Stimulated activated memory B cell treated with anti-CD40 and anti-IgM and Interleukin-4, amounts not matched to agents 10 μg/mL and 1 μg/mL and 100 μg/mL, for 72 hours (primary cell): ENCODE measurements at regions not wholly inside any gene's neighbourhood (a gene's known extent, or its start where the extent isn't known, plus 50 kb on each side); places are given as distances from the start of the nearest gene placed in this dataset.
"Not testable (repeated sequence)": the region's sequence is repeated elsewhere in the genome, so short reads cannot be mapped to it uniquely, and the experiment has no call there.

Experiments
- ATAC-seq: fragments of 150-1000 bp; cut with Tn5 transposase; 2 replicates; pipeline ENCODE4 v1.10.0; 2021
- H3K27ac Mint-ChIP-seq: one replicate; pipeline ENCODE4 v1.8.0; 2022; ENCODE audit warnings: mild to moderate bottlenecking, mixed read lengths
- H3K27me3 Mint-ChIP-seq: one replicate; pipeline ENCODE4 v1.8.0; 2022; ENCODE audit warnings: mixed read lengths
- H3K36me3 Mint-ChIP-seq: one replicate; pipeline ENCODE4 v1.8.0; 2022; ENCODE audit warnings: mixed read lengths
- H3K4me1 Mint-ChIP-seq: one replicate; pipeline ENCODE4 v1.8.0; 2022; ENCODE audit warnings: mixed read lengths
- H3K4me3 Mint-ChIP-seq: one replicate; pipeline ENCODE4 v1.8.0; 2022; ENCODE audit warnings: mild to moderate bottlenecking, moderate library complexity, mixed read lengths
- H3K9me3 Mint-ChIP-seq: one replicate; pipeline ENCODE4 v1.8.0; 2022; ENCODE audit warnings: mixed read lengths

DNA sequence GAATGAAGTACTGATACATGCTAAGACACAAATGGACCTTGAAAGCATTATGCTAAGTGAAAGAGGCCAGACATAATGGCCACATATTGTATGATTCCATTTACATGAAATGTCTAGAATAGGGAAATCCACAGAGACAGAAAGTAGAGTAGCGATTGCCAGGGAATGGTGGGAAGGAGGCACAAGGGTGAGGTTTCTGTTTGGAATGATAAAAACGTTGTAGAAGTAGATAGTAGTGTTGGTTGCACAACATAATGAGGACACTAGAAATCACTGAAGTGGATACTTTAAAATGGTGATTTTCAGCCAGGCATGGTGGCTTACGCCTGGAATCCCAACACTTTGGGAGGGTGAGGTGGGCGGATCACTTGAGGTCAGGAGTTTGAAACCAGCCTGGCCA lies 97.6 kb upstream of the VANGL1 start:
- Mint-ChIP-seq H3K9me3 (peaks cover 6% of the 10 kb centered on the region), H3K27ac (no peak overlapping the region), H3K27me3 (peaks cover 12% of the 10 kb centered on the region), H3K36me3 (no peaks in the 10 kb centered on the region), H3K4me3 (no peak overlapping the region), H3K4me1 (no peaks in the 10 kb centered on the region)
- ATAC-seq: no peak

GRCh38 chr1:115543247-115543646 lies 98.5 kb upstream of the VANGL1 start:
- no peaks in the 10 kb centered on the region for H3K36me3 Mint-ChIP-seq
- no peak for ATAC-seq
- H3K4me3 Mint-ChIP-seq: no peak overlapping the region

DNA sequence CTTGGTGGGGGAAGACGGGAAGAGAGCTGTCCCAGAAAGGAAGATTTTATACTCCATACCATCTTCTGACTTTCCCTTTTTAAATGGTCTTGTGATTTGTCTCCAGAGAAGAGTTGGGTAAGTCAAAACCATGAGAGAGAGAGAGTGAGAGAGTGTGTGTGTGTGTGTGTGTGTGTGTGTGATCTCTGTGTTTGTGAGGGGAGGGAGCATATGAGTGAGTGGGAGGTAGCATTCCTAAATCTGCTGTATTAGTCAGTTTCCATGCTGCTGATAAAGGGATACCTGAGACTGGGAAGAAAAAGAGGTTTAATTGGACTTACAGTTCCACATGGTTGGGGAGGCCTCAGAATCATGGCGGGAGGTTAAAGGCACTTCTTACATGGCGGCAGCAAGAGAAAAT lies 102.0 kb upstream of the VANGL1 start:
- Mint-ChIP-seq H3K36me3 (no peaks in the 10 kb centered on the region), H3K27me3 (peaks cover 12% of the 10 kb centered on the region), H3K27ac (no peak overlapping the region), H3K4me1 (no peaks in the 10 kb centered on the region), H3K9me3 (peaks cover 6% of the 10 kb centered on the region), H3K4me3 (no peak overlapping the region)
- ATAC-seq: no peak

More at GRCh38 chr1:115543247-115543646, 98.5 kb upstream of the VANGL1 start:
- Mint-ChIP-seq H3K9me3 (peaks cover 6% of the 10 kb centered on the region), H3K4me1 (no peaks in the 10 kb centered on the region), H3K27me3 (peaks cover 12% of the 10 kb centered on the region), H3K27ac (no peak overlapping the region)

DNA sequence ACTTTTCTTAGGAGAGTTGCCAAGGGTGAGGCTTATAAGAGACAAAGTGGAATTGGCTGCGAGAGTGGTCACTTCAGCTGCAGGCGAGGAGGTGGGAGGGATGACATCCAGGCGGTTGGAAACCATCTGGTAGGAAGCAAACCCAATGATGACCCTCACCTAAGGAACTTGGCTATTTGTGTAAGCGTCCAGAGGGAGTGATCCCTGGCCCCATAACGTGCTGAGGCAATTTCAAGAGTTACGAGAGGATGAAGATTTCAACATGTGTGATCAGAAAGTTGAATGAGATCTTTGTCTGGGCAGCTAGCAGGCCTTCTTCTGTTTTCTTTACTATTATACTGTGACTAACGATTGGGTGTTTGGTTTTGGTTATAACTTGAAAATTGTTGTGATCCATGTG lies 102.7 kb upstream of the VANGL1 start:
- H3K36me3 Mint-ChIP-seq: no peaks in the 10 kb centered on the region
- no peak overlapping the region for H3K4me3 Mint-ChIP-seq
- no peak overlapping the region for H3K27ac Mint-ChIP-seq
- no peaks in the 10 kb centered on the region for H3K4me1 Mint-ChIP-seq
- peaks cover 5% of the 10 kb centered on the region for H3K9me3 Mint-ChIP-seq
- no peak for ATAC-seq
- peaks cover 12% of the 10 kb centered on the region for H3K27me3 Mint-ChIP-seq

DNA sequence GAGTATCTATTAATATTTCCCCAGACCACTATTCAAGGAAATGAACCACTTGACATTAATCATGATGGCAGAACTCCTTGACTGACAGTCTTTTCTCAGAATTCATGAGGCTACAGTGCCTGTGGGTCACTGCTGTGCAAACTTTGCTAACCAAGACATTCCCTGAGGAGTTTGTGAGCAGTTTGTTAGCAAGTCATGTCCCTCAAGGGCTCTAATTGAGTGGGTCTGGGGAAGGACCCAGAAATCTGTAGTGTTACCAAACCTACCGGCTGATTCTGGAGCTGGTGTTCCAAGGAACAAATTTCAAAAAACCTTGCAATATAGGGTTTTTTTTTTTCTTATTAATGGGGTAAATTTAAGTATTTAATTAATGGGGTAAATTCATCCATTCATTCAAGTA lies 103.2 kb upstream of the VANGL1 start:
- Mint-ChIP-seq H3K36me3 (no peaks in the 10 kb centered on the region), H3K9me3 (peaks cover 4% of the 10 kb centered on the region), H3K27me3 (peaks cover 12% of the 10 kb centered on the region), H3K4me3 (no peak overlapping the region), H3K27ac (no peak overlapping the region), H3K4me1 (no peaks in the 10 kb centered on the region)
- no peak for ATAC-seq

DNA sequence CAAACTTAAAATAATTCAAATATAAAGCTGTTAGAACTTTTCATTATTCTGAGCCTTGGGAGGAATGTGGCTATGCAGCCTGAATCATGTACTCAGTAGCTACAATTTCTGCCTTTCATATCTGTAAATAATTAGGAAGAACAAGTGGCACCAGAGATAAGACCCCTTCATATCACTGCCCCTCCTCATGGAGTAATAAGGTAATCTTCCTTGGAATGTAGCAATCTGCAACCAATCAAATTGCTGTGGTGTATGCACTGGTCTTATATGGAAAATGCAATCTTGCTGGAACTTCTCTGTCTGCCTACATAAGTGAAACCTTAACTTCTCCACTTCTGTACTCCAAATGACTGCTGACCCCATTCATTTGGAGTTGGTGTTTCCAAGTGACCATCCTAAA lies 104.4 kb upstream of the VANGL1 start:
- Mint-ChIP-seq H3K4me1 (no peaks in the 10 kb centered on the region), H3K27me3 (peaks cover 6% of the 10 kb centered on the region)
- ATAC-seq: no peak

GRCh38 chr1:115536279-115536816 lies 105.4 kb upstream of the VANGL1 start:
- Mint-ChIP-seq H3K4me1 (no peaks in the 10 kb centered on the region), H3K4me3 (no peak overlapping the region), H3K27me3 (no peaks in the 10 kb centered on the region), H3K9me3 (peaks cover 4% of the 10 kb centered on the region), H3K27ac (no peak overlapping the region), H3K36me3 (no peaks in the 10 kb centered on the region)
- no peak for ATAC-seq

More for the DNA sequence above, 104.4 kb upstream of the VANGL1 start:
- no peak overlapping the region for H3K4me3 Mint-ChIP-seq
- no peak overlapping the region for H3K27ac Mint-ChIP-seq
- H3K36me3 Mint-ChIP-seq: no peaks in the 10 kb centered on the region
- peaks cover 4% of the 10 kb centered on the region for H3K9me3 Mint-ChIP-seq

GRCh38 chr1:115534106-115534505 lies 107.7 kb upstream of the VANGL1 start:
- Mint-ChIP-seq H3K36me3 (no peaks in the 10 kb centered on the region), H3K9me3 (no peaks in the 10 kb centered on the region), H3K27ac (no peak overlapping the region), H3K4me1 (no peaks in the 10 kb centered on the region), H3K4me3 (no peak overlapping the region), H3K27me3 (no peaks in the 10 kb centered on the region)
- no peak for ATAC-seq

DNA sequence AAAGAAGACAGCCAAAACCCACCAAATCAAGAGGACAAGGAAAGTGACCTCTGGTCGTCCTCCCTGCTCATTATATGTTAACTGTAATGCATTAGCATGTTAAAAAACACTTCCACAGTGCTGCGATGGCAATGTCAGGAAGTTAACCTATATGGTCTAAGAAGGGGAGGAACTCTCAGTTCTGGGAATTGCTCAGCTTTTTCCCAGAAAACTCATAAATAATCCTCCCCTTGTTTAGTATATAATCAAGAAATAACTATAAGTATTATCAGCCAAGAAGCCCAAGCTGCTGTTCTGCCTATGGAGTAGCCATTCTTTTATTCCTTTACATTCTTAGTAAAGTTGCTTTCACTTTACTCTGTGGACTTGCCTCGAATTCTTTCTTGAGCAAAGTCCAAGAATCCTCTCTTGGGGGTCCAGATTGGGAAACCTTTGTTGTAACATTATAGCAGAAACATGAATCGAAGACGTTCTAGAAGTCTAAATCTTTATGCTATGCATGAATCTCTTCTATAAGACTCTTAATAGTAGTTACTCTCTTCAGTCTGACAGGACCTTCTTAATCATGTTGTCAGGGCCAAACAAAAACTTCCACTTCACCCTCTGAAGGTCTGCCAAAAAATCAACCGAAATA lies 110.0 kb upstream of the VANGL1 start:
- Mint-ChIP-seq H3K27me3 (peaks cover 12% of the 10 kb centered on the region), H3K4me1 (no peaks in the 10 kb centered on the region), H3K9me3 (no peaks in the 10 kb centered on the region), H3K36me3 (no peaks in the 10 kb centered on the region), H3K27ac (no peak overlapping the region), H3K4me3 (no peak overlapping the region)
- no peak for ATAC-seq

DNA sequence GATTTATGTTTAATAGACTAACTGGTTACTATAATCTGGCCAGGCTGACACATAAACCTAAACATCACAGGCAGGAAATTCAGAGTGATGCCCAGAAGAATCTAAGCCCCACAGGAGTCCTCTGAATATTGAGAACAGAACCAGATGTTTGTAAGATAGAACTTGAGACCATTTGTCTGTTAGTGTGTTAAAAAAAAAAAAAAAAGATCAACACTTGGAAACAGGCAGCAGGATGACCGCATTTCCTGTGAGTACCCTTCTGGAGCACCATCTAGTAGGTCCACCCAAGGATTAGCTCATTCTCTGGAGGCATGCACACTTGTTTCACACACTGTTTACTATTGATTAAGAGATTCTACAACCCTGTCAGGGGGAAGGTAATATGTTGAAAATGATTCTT lies 111.4 kb upstream of the VANGL1 start:
- H3K27ac Mint-ChIP-seq: no peak overlapping the region
- no peak for ATAC-seq
- H3K4me3 Mint-ChIP-seq: no peak overlapping the region
- H3K4me1 Mint-ChIP-seq: no peaks in the 10 kb centered on the region
- no peaks in the 10 kb centered on the region for H3K9me3 Mint-ChIP-seq
- no peaks in the 10 kb centered on the region for H3K36me3 Mint-ChIP-seq
- peaks cover 12% of the 10 kb centered on the region for H3K27me3 Mint-ChIP-seq

GRCh38 chr1:115529216-115529897 lies 112.4 kb upstream of the VANGL1 start:
- peaks cover 12% of the 10 kb centered on the region for H3K27me3 Mint-ChIP-seq

DNA sequence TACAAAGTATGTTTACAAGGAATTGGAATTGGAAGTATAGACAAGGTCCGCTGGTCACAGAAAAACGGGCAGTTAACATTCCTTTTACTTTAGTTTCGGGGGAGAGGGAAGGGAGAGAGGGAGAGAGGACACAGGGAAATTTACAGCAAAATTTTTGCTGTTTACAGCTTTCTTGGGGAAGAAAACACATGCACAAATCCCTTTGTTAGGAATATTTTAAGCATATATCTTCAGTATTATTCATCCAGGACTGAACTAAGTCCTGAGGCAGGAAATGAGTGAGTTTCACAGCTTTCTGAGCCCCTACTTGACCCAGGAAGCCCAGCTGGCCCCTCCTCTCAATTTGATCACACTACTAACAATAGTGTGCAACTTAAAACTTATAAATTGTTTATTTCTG lies 113.4 kb upstream of the VANGL1 start:
- H3K9me3 Mint-ChIP-seq, H3K27ac Mint-ChIP-seq, ATAC-seq, H3K36me3 Mint-ChIP-seq, H3K4me3 Mint-ChIP-seq, H3K4me1 Mint-ChIP-seq: not testable (repeated sequence)
- peaks cover 12% of the 10 kb centered on the region for H3K27me3 Mint-ChIP-seq

More at GRCh38 chr1:115529216-115529897, 112.4 kb upstream of the VANGL1 start:
- H3K4me1 Mint-ChIP-seq: no peaks in the 10 kb centered on the region
- no peaks in the 10 kb centered on the region for H3K9me3 Mint-ChIP-seq
- H3K4me3 Mint-ChIP-seq: no peak overlapping the region
- ATAC-seq: no peak
- no peak overlapping the region for H3K27ac Mint-ChIP-seq
- no peaks in the 10 kb centered on the region for H3K36me3 Mint-ChIP-seq

- H3K9me3 Mint-ChIP-seq: no peaks in the 10 kb centered on the region
- peaks cover 12% of the 10 kb centered on the region for H3K27me3 Mint-ChIP-seq
- H3K36me3 Mint-ChIP-seq: no peaks in the 10 kb centered on the region
- no peak overlapping the region for H3K27ac Mint-ChIP-seq
- H3K4me1 Mint-ChIP-seq: no peaks in the 10 kb centered on the region
- no peak overlapping the region for H3K4me3 Mint-ChIP-seq
- no peak for ATAC-seq
These were observed 114.0 kb upstream of the VANGL1 start for GRCh38 chr1:115527746-115528145.

- Mint-ChIP-seq H3K27ac (no peak overlapping the region), H3K9me3 (no peaks in the 10 kb centered on the region), H3K27me3 (peaks cover 12% of the 10 kb centered on the region), H3K36me3 (no peaks in the 10 kb centered on the region), H3K4me1 (no peaks in the 10 kb centered on the region), H3K4me3 (no peak overlapping the region)
- no peak for ATAC-seq
These were observed 114.9 kb upstream of the VANGL1 start for GRCh38 chr1:115526900-115527299.

DNA sequence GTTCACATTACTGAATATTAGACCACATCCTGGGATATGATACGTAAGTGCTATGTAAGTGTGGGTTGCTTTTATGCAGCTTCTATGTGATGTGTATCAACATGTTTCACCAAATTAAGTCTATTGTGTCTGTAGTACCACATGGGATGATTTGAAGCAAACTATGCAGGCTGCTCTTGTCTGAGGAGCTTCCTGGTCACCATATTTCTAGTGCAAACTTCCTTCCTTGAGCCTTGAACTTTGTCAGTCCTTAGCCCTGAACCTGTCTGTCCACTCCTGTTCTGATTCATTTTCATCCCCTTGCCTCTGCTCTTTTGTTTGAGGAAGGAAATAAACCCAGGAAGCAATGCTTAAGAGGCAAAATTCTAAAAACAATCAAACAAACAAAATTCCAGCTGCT lies 117.5 kb upstream of the VANGL1 start:
- H3K4me1 Mint-ChIP-seq: no peaks in the 10 kb centered on the region

GRCh38 chr1:115522386-115522785 lies 119.4 kb upstream of the VANGL1 start:
- peaks cover 4% of the 10 kb centered on the region for H3K9me3 Mint-ChIP-seq
- peaks cover 24% of the 10 kb centered on the region for H3K27me3 Mint-ChIP-seq
- no peak overlapping the region for H3K27ac Mint-ChIP-seq
- H3K4me3 Mint-ChIP-seq: no peak overlapping the region
- H3K4me1 Mint-ChIP-seq: no peaks in the 10 kb centered on the region
- H3K36me3 Mint-ChIP-seq: no peaks in the 10 kb centered on the region
- ATAC-seq: no peak

More for the DNA sequence above, 117.5 kb upstream of the VANGL1 start:
- no peaks in the 10 kb centered on the region for H3K36me3 Mint-ChIP-seq
- peaks cover 4% of the 10 kb centered on the region for H3K9me3 Mint-ChIP-seq
- H3K27ac Mint-ChIP-seq: no peak overlapping the region
- peaks cover 32% of the 10 kb centered on the region for H3K27me3 Mint-ChIP-seq
- no peak overlapping the region for H3K4me3 Mint-ChIP-seq
- ATAC-seq: no peak
